SH-SY5Y (cell line): ENCODE measurements at regions not wholly inside any gene's neighbourhood (a gene's known extent, or its start where the extent isn't known, plus 50 kb on each side); places are given as distances from the start of the nearest gene placed in this dataset.

Experiments
- GATA2 ChIP-seq: IDR thresholded peaks from 2 replicates; pipeline ENCODE4 v1.6.1; 2011; ENCODE audit warnings: mild to moderate bottlenecking, low read depth, low read length
- GATA3 ChIP-seq: IDR thresholded peaks from 2 replicates; pipeline ENCODE4 v1.6.1; 2011; ENCODE audit warnings: low read depth, mild to moderate bottlenecking, low read length, moderate library complexity

DNA sequence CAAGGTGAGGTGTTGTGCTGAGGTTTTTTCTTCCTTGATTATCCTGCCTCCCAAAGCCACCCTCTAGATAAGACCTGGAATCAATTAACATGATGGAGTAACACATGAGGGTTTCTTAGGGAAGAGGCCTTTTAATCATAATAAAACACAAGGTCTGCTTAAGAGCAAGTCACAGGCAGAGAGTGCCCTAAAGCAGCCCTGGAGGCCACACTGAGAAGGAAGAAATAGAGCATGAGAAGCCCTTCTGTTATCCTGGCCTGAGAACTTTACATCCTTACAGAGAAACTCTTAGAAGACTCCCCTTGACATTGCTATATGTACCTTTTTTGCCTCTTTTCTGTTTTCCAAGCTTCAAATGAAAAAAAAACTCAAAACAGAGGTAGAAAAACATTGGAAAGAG lies 132.3 kb downstream of the CEP57L1 start:
- no peak for TF ChIP-seq GATA3
- no peak for TF ChIP-seq GATA2
